NCI-H2171 (cell line): ENCODE measurements at regions not wholly inside any gene's neighbourhood (a gene's known extent, or its start where the extent isn't known, plus 50 kb on each side); places are given as distances from the start of the nearest gene placed in this dataset.
A peak's percentile ranks its signal among the peaks of the same experiment; 100 is the strongest.

Experiments used
- DNase-seq: peaks from one replicate; lab custom pipeline; 2025; lab: John Stamatoyannopoulos, UW

- no peak for DNase-seq
These were observed 71.0 kb downstream of the SEM1 start for GRCh38 chr7:96638669-96639068.

GRCh38 chr7:96637522-96637921, 72.1 kb downstream of the SEM1 start:
- no peak for DNase-seq

GRCh38 chr7:96636979-96637378, 72.7 kb downstream of the SEM1 start:
- DNase-seq, result no peak

GRCh38 chr7:96636342-96636860, 73.2 kb downstream of the SEM1 start:
- no peak for DNase-seq

DNA sequence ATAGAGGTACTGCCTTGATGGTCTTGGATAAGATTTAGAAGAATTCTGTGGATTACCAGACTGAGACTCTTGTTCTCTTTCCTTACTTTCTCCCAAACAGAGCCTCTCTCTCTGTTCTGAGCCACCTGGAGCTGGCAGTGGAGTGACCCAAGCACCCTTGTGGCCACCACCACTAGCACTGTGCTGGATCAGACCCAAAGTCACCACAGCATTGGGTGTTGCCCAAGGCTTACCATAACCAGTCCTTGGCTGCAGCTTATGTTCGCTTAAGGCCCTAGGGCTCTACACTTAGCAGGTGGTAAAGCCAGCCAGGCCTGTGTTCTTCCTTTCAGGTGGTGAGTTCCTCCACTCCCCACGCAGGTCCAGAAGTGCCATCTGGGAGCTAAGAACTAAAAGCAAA, 79.8 kb downstream of the SEM1 start:
- no peak for DNase-seq

DNA sequence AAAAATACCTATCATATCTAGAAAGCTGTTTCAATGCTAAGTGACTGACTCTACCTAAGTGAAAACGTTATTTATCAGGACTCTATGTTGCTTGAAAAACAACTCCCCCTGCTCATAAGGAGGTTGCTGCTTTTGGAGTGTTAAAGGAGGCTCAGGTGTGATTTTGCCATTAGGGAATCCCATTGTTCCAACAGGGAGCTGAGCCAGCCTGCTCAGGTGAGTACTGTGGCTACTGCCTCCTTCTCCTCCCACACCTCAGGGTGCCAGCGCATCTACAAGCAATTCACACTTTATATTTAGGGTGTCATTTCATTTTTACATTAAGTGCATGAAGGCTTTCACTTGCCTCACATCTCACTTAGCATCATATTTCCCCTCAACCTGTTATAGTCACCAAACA, 84.7 kb downstream of the SEM1 start:
- DNase-seq, result peak; percentile 15

DNA sequence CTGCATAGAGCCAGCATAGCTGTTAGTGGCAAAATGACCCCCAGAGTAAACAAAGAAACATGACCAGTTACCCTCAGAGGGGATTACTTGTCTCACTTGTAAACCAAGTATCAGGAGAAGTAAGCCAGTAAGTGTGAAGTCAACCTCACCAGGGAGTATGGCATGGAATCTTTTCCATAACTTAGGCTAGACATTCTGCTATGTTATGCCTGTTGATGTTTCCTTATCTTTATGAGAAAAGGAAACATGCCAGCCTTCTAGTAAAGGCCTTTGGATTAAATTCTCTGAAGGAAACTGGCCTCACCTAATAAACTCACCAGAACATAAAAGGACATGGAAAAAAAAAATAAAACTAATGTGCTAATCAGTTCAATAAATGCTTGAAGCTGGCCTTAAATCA, 87.7 kb downstream of the SEM1 start:
- no peak for DNase-seq

DNA sequence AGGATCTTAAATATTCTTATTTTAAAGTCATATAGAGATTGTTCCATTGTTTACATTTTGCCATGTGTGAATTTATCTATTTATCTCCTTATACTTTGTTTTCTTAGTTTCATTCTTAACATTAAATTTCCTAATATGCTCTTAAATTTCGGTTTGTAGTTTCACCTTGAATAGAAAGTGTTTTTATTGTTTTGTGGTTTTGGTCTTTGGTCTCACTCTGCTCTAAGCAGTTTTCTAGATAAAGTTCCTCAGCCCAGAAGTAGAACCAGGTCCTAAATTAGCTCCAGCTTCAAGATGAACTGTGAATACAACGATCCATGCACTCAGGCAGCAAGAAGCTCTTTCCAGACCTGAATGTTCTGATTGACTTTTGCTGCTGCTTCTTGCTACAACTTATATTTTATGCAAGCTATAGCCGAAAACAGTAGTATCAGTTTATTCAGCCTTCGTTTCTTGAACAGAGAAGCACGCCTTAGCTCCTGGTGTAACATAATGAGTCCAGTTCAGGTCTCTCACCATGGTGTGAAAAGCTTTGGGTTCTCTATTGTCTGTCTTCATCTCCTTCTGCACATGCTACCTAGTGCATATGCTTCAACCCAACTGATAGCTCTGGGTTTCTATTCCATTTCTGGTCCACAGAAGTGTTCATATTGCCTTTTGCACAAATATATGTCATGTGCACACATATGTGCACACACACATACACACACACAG, 95.3 kb downstream of the SEM1 start:
- DNase-seq, result no peak

- no peak for DNase-seq
These were observed 97.6 kb downstream of the SEM1 start for GRCh38 chr7:96612034-96612433.

DNA sequence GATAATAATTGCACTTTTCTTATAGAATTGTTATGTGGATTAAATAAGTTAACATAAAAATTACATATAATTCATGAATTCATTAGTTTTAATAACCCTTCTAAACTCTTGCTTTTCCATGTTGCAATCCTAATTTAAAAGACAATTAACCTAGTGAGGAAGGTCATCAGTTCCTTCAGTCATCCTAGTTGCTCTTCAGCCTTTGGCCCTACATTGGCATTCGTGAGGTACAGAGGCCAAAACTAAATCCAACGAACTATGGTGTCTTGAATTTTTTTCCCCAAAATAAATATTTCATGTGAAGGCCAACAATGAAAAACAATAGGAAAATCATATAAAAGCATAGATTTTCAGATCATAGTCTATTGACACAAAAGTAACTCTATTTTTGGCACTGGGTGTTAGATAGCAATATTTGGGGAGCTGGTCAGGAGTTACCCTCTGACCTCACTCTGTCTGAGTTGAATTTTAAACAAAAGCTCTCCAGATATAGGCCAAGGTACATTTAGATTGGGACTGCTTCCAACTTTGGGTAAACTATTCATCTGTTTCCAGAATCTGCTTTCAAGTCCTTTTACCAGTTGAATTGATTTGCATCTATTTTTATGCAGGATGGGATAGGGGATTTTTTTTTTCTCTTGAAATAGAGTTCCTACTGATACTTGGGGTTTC, 104.5 kb downstream of the SEM1 start:
- DNase-seq, result no peak

DNA sequence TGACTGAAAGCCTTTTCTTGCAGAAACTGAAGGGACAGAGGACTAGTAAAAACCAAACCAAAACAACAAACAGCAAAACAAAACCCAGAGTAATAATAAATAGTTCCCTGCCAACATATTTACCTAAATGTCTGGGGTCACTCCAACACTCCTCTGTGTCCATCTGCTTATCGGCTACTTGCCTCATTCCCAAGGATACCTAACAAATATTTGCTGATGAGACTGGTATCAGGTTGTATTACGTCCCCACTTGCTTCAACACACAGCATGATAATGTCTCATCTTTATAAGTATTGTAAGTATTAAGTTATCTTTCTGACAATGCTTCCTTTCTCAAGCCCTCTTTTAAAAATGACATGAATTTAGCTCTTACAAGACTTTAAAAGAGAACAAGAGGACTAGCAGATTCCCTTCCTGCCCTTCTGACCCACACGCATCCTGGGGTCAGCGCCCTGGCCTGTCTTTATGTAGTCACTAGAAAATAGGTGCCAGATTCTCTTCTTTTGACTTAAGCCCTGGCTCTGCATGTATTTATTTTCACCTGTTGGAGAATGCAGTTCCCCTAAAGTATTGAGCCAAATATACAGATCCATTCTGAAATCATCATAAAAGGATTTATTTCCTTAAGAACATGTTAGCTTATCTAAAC, 110.2 kb downstream of the SEM1 start:
- DNase-seq, result no peak

- no peak for DNase-seq
These were observed 111.2 kb downstream of the SEM1 start for GRCh38 chr7:96598421-96598820.

GRCh38 chr7:96596120-96596826, 113.4 kb downstream of the SEM1 start:
- peak; percentile 22 for DNase-seq

GRCh38 chr7:96591900-96592676, 117.6 kb downstream of the SEM1 start:
- no peak for DNase-seq

DNA sequence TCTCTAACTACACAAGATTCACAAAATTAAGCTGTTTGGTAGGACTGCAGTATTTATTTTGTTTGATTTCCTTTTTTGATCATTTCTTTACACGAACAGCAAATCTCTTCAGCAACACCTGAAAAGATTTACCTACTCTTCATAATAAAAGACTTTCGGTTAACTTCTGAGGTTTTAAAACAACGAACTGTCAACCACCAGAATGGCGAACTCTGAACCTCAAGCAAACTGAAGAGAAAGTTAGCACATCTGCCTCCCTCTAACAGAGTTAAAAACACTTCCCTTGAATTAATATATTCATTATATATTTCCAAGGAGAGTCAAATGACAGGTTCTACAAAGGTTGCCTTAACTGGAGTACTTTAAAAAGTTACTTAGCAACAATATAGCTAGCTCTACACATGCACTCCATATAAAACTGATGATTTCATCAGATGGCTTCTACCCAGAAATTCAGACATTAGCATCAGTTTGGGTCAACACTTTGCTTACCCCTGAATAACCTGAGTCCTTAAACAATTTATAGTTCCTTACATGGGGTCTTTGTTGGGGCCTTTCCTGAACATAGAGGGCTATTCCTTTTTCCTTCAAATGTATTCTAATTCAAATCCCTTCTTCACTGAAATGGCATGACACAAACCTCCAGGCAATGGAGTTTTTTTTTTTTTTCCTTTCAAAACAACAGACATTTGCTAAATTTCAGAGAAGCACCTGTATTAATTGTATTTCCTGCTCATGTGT, 118.3 kb downstream of the SEM1 start:
- no peak for DNase-seq

DNA sequence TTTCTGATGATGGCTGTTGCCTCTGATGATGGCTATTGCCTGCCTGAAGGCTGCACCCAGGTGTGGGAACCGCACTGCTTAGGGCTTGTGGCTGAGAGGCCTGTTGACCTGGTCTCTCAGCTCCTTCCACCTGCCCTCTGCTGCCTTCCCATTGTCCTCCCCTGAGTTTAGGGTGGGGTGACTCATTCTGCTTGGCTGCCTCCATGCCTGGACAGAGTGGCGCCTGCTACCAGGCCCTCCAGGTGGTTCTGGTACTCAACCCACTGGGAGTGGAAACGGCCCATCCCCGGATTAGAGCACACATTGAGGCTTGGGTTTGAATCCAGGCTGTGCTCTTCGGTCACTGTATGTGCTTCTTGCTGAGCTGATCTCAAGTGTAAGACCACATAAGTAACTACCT, 120.6 kb downstream of the SEM1 start:
- no peak for DNase-seq

GRCh38 chr7:96579119-96579518, 130.5 kb downstream of the SEM1 start:
- no peak for DNase-seq

- DNase-seq, result no peak
These were observed 131.0 kb downstream of the SEM1 start for GRCh38 chr7:96578606-96579005.

GRCh38 chr7:96563409-96563808, 146.2 kb downstream of the SEM1 start:
- DNase-seq, result no peak

- no peak for DNase-seq
These were observed 146.7 kb downstream of the SEM1 start for GRCh38 chr7:96562966-96563365.

DNA sequence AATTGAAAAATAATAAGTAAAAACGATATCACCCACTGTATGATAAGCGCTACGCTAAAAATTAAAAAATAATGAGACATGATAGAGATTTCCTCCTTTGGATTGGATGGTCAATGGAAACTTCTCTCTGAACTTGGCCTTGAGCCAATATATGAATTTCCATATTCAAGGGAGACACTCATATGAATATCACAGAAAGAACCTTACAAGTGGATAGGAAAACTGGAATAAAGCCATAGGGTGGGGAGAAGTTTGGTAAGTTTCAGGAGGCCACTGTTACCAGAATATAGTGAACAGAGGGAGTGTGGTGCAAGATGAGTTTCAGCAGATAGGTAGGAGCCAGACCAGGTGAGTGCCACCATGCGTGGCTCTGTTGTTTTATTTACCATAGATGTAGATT, 147.2 kb downstream of the SEM1 start:
- no peak for DNase-seq
